BJ (cell line): ENCODE measurements at regions not wholly inside any gene's neighbourhood (a gene's known extent, or its start where the extent isn't known, plus 50 kb on each side); places are given as distances from the start of the nearest gene placed in this dataset.
"Not testable (repeated sequence)": the region's sequence is repeated elsewhere in the genome, so short reads cannot be mapped to it uniquely, and the experiment has no call there.

Experiments
- CTCF ChIA-PET: fragments of 350-600 bp; formaldehyde crosslinking; extraction: SDS; loops from one replicate; lab custom pipeline; 2021; ENCODE audit warnings: antibody characterized with exemption, inconsistent platforms; lab: Yijun Ruan, JAX
- POLR2A ChIA-PET: fragments of 300-600 bp; sonication (Branson Sonifier 250); formaldehyde crosslinking; extraction: SDS; loops from one replicate; lab custom pipeline; 2021; ENCODE audit warnings: antibody characterized with exemption; lab: Charles Lee
- DNase-seq: peaks from one replicate; pipeline ENCODE4 v3.0.0-alpha.2; 2011; ENCODE audit warnings: low read depth
- H3K27me3 ChIP-seq: 2 replicates; pipeline ENCODE4 v1.6.0; 2011; ENCODE audit warnings: low read length; ENCODE audit not compliant: control insufficient read depth, insufficient read depth
- H3K36me3 ChIP-seq: 2 replicates; pipeline ENCODE4 v1.5.1; 2011; ENCODE audit warnings: low read length; ENCODE audit not compliant: control insufficient read depth, insufficient read depth
- H3K4me3 ChIP-seq: 2 replicates; pipeline ENCODE4 v1.5.1; 2011; ENCODE audit warnings: low read depth, mild to moderate bottlenecking, control low read depth, low read length
- CTCF ChIP-seq: IDR thresholded peaks from 2 replicates; pipeline ENCODE4 v1.5.1; 2011; ENCODE audit warnings: low read depth, mild to moderate bottlenecking, control low read depth, inconsistent platforms, low read length, moderate library complexity; ENCODE audit not compliant: insufficient read depth

- TF ChIP-seq CTCF = no peak
- CTCF ChIA-PET = no interaction called here
- DNase-seq = no peak
- no peaks in the 10 kb centered on the region for H3K36me3 ChIP-seq
- H3K4me3 ChIP-seq = no peak overlapping the region
- POLR2A ChIA-PET = no interaction called here
- H3K27me3 ChIP-seq = peaks cover 2% of the 10 kb centered on the region
Observed at GRCh38 chr7:149688836-149689235, 84.6 kb downstream of the ZNF467 start.

GRCh38 chr7:149687820-149688219, 85.6 kb downstream of the ZNF467 start:
- DNase-seq, H3K27me3 ChIP-seq, H3K4me3 ChIP-seq, H3K36me3 ChIP-seq, POLR2A ChIA-PET: not testable (repeated sequence)
- CTCF ChIA-PET = interaction anchor here (1.8 kb wide), 1 partner anchor 54 kb away, joined by 5 read pairs; no protein-coding TSS in a partner anchor

DNA sequence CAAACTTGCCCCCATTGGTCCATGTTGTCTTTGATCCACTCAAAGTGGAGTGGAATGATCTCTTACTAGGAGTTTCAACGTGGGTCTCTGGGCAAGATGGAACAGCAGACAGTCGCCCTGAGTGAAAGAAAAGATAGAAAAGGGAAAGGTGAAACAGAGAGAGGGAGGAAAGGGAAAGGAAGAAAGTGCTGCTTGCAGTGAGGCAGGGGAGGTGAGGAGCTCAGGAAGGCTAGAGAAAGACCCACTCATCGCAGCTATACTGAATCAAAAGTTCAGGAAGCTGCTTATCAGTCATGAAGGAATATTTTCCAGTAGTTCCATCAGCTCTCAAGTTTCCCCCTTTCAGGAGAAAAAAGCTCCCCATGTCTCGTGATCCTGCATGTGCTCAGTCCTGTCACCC, 86.9 kb downstream of the ZNF467 start:
- no peak for DNase-seq
- ChIA-PET POLR2A (no interaction called here), CTCF (interaction anchor here (0.7 to 2.6 kb wide), 4 partner anchors 10 to 21 kb away, joined by 3 to 8 read pairs (median 4); no protein-coding TSS in a partner anchor)
- no peak overlapping the region for H3K4me3 ChIP-seq
- H3K36me3 ChIP-seq = no peaks in the 10 kb centered on the region
- no peaks in the 10 kb centered on the region; the same call in none of the 2 replicates for H3K27me3 ChIP-seq
- TF ChIP-seq CTCF = no peak

DNA sequence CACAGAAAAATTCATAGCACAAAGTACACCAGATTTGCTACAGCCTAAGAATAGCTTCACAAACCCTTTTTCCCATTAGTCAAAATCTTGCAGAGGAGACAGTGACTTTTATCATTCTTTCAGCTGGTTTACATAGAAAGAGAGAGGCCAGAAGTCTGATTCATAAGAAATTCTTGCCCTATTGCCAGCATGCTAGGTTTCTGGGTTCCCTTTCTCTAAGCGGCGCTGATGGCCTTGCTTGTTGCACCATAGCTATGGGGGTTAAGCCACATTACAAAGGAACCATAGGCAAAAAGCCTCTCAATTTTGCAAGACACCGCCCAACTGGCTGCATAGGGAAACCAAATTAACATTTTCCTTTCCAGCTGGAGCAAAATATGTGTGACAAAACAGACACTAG, 87.4 kb downstream of the ZNF467 start:
- TF ChIP-seq CTCF = no peak
- Histone ChIP-seq H3K27me3 (no peaks in the 10 kb centered on the region; the same call in none of the 2 replicates), H3K36me3 (no peaks in the 10 kb centered on the region), H3K4me3 (no peak overlapping the region)
- peak; percentile 41 for DNase-seq
- POLR2A ChIA-PET = no interaction called here
- CTCF ChIA-PET = interaction anchor here (0.7 to 2.6 kb wide), 5 partner anchors 11 to 23 kb away, joined by 3 to 8 read pairs (median 4); no protein-coding TSS in a partner anchor

GRCh38 chr7:149685455-149685854, 87.9 kb downstream of the ZNF467 start:
- POLR2A ChIA-PET = no interaction called here
- no peak for TF ChIP-seq CTCF
- no peak for DNase-seq
- Histone ChIP-seq H3K4me3 (no peak overlapping the region), H3K36me3 (no peaks in the 10 kb centered on the region), H3K27me3 (no peaks in the 10 kb centered on the region; the same call in 1 of the 2 replicates)
- CTCF ChIA-PET = interaction anchor here (1.4 to 2.7 kb wide), 4 partner anchors 15 to 57 kb away, joined by 4 to 12 read pairs (median 10); no protein-coding TSS in a partner anchor

DNA sequence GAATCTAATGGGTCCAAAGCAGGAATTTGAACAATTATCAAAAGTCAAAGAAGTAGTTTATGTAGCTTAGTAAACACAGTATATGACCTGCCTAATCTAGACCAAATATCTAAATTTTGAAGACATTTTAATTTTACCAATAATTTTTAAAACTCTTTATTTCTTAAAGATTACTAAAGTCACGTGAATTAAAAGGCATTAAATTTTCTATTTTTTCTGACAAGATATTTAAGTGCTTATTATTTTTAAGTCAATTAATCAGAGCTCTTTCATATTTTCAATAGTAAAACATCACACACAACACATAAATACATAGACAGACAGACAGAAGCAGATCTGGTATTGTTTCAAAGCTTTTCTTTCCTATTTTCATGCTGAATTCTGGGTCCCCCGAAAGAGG, 89.5 kb downstream of the ZNF467 start:
- no peak for TF ChIP-seq CTCF
- POLR2A ChIA-PET = no interaction called here
- CTCF ChIA-PET = interaction anchor here (0.6 to 2.7 kb wide), 6 partner anchors 10 to 1631 kb away, joined by 3 to 12 read pairs (median 4); no protein-coding TSS in a partner anchor
- no peak overlapping the region for H3K4me3 ChIP-seq
- no peaks in the 10 kb centered on the region for H3K36me3 ChIP-seq
- no peaks in the 10 kb centered on the region for H3K27me3 ChIP-seq
- no peak for DNase-seq
